ENCODE measurements at regions not wholly inside any gene's neighbourhood (a gene's known extent, or its start where the extent isn't known, plus 50 kb on each side); places are given as distances from the start of the nearest gene placed in this dataset.

GRCh38 chr4:156251373-156252065 is 297.9 kb upstream of the CTSO start:
- TF ChIP-seq CTCF (IDR thresholded peaks at IDR 0.05; ENCODE audit: insufficient read depth, low read length, poor library complexity, severe bottlenecking) (no peak), EZH2phosphoT487 (conservative IDR thresholded peaks at IDR 0.05; ENCODE audit: low read length) (no peak)
